ENCODE measurements at regions not wholly inside any gene's neighbourhood (a gene's known extent, or its start where the extent isn't known, plus 50 kb on each side); places are given as distances from the start of the nearest gene placed in this dataset.
A peak's percentile ranks its signal among the peaks of the same experiment; 100 is the strongest.

DNA sequence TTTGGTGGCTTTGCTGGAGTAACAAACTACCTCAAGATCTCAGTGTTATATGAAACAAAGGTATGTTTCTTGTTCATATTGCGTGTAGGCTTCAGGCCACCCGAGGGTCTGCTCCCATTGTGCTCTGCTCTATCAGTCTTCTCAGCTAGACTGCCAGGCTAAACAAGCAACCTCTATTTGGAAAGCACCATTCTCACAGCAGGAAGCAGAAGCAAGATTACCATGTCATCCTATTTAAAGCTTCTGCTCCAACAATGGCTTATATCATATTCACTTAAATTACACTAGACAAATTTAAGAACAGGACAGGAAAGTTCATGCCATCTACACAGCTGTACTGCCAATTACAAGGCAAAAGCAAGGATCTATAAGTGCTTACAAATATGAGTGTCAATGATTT is 385.8 kb downstream of the PPARGC1A start:
- no peaks in the 10 kb centered on the region for H3K79me2 ChIP-seq (replicated peaks; ENCODE audit: insufficient read depth, low read length)
- H3K4me2 ChIP-seq (ENCODE audit: low read length): peak overlapping the region; percentile 67
- H3F3A ChIP-seq (ENCODE audit: insufficient read depth, low read length, poor library complexity, severe bottlenecking): no peaks in the 10 kb centered on the region
- no peaks in the 10 kb centered on the region for H4K20me1 ChIP-seq (ENCODE audit: insufficient read depth)
- TF ChIP-seq, protein P1, sequence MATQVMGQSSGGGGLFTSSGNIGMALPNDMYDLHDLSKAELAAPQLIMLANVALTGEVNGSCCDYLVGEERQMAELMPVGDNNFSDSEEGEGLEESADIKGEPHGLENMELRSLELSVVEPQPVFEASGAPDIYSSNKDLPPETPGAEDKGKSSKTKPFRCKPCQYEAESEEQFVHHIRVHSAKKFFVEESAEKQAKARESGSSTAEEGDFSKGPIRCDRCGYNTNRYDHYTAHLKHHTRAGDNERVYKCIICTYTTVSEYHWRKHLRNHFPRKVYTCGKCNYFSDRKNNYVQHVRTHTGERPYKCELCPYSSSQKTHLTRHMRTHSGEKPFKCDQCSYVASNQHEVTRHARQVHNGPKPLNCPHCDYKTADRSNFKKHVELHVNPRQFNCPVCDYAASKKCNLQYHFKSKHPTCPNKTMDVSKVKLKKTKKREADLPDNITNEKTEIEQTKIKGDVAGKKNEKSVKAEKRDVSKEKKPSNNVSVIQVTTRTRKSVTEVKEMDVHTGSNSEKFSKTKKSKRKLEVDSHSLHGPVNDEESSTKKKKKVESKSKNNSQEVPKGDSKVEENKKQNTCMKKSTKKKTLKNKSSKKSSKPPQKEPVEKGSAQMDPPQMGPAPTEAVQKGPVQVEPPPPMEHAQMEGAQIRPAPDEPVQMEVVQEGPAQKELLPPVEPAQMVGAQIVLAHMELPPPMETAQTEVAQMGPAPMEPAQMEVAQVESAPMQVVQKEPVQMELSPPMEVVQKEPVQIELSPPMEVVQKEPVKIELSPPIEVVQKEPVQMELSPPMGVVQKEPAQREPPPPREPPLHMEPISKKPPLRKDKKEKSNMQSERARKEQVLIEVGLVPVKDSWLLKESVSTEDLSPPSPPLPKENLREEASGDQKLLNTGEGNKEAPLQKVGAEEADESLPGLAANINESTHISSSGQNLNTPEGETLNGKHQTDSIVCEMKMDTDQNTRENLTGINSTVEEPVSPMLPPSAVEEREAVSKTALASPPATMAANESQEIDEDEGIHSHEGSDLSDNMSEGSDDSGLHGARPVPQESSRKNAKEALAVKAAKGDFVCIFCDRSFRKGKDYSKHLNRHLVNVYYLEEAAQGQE (IDR thresholded peaks at IDR 0.05; ENCODE audit: borderline replicate concordance): peak; percentile 60
- TF ChIP-seq SMC3 (conservative IDR thresholded peaks at IDR 0.05; ENCODE audit: poor library complexity): peak; percentile 38
- TF ChIP-seq RAD21 (conservative IDR thresholded peaks at IDR 0.05): peak; percentile 47
- TF ChIP-seq MXI1 (conservative IDR thresholded peaks at IDR 0.05; ENCODE audit: poor library complexity, severe bottlenecking): no peak
- peak; percentile 91 for TF ChIP-seq POLR2AphosphoS5 (IDR thresholded peaks at IDR 0.05)
- TF ChIP-seq EZH2 (IDR thresholded peaks at IDR 0.05; ENCODE audit: borderline replicate concordance, insufficient read depth, low read length, poor library complexity, severe bottlenecking): no peak
- TF ChIP-seq EP300 (conservative IDR thresholded peaks at IDR 0.05; ENCODE audit: poor library complexity, severe bottlenecking): peak; percentile 92
- TF ChIP-seq, protein P2, sequence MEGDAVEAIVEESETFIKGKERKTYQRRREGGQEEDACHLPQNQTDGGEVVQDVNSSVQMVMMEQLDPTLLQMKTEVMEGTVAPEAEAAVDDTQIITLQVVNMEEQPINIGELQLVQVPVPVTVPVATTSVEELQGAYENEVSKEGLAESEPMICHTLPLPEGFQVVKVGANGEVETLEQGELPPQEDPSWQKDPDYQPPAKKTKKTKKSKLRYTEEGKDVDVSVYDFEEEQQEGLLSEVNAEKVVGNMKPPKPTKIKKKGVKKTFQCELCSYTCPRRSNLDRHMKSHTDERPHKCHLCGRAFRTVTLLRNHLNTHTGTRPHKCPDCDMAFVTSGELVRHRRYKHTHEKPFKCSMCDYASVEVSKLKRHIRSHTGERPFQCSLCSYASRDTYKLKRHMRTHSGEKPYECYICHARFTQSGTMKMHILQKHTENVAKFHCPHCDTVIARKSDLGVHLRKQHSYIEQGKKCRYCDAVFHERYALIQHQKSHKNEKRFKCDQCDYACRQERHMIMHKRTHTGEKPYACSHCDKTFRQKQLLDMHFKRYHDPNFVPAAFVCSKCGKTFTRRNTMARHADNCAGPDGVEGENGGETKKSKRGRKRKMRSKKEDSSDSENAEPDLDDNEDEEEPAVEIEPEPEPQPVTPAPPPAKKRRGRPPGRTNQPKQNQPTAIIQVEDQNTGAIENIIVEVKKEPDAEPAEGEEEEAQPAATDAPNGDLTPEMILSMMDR (IDR thresholded peaks at IDR 0.05; ENCODE audit: poor library complexity, severe bottlenecking): no peak
- TF ChIP-seq TAF1 (IDR thresholded peaks at IDR 0.05; ENCODE audit: low read depth): no peak
- no peak overlapping the region for H2AFZ ChIP-seq (ENCODE audit: low read depth, low read length)
- H3K27me3 ChIP-seq (ENCODE audit: insufficient read depth, low read depth, low read length): no peaks in the 10 kb centered on the region
- peak overlapping the region; percentile 38 for H3K9ac ChIP-seq (ENCODE audit: low read length)
- H3K36me3 ChIP-seq (ENCODE audit: insufficient read depth, low read length): no peaks in the 10 kb centered on the region
- peak overlapping the region; percentile 23 for H3K4me3 ChIP-seq (ENCODE audit: low read length)
- no peaks in the 10 kb centered on the region for H3K9me3 ChIP-seq (ENCODE audit: low read length)
- peak overlapping the region; percentile 67 for H3K27ac ChIP-seq (ENCODE audit: low read length)
- H3K9me2 ChIP-seq (ENCODE audit: insufficient read depth, low read length): no peaks in the 10 kb centered on the region

DNA sequence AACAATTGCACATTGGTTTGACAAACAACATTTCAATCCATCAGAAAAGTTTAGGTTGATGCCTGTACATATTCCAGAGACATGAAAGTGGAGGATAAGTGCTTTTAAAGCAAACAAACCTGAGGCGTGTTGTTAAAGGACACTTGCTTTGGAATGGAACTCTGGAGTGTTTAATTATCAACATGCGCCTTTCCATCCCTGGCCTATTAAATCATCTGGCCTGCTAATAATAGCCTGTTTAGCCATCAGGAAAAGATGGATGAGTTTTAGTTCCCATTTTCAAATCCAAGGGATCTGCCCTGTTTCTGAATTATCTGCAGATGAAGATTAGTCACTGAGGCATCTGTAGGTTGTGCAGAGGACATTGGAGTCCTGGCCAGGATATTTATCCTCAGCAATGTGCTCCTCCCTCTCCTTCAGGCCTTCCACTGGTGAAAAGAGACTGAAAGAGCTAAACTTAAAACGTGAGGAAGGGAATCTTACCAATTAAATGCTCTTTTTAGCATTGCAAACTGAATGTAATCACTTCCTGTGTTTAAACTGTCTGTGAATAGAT is 388.9 kb downstream of the PPARGC1A start:
- H3K9me2 ChIP-seq (ENCODE audit: insufficient read depth, low read length): no peaks in the 10 kb centered on the region
- H3K4me3 ChIP-seq (ENCODE audit: low read length): no peak overlapping the region
- no peaks in the 10 kb centered on the region for H3K9me3 ChIP-seq (ENCODE audit: low read length)
- no peak for TF ChIP-seq SMC3 (conservative IDR thresholded peaks at IDR 0.05; ENCODE audit: poor library complexity)
- TF ChIP-seq, protein P2 (IDR thresholded peaks at IDR 0.05; ENCODE audit: poor library complexity, severe bottlenecking): no peak
- TF ChIP-seq EZH2 (IDR thresholded peaks at IDR 0.05; ENCODE audit: borderline replicate concordance, insufficient read depth, low read length, poor library complexity, severe bottlenecking): no peak
- TF ChIP-seq EP300 (conservative IDR thresholded peaks at IDR 0.05; ENCODE audit: poor library complexity, severe bottlenecking): no peak
- TF ChIP-seq, protein P1 (IDR thresholded peaks at IDR 0.05; ENCODE audit: borderline replicate concordance): no peak
- no peak for TF ChIP-seq RAD21 (conservative IDR thresholded peaks at IDR 0.05)
- TF ChIP-seq TAF1 (IDR thresholded peaks at IDR 0.05; ENCODE audit: low read depth): no peak
- no peak for TF ChIP-seq MXI1 (conservative IDR thresholded peaks at IDR 0.05; ENCODE audit: poor library complexity, severe bottlenecking)
- TF ChIP-seq POLR2AphosphoS5 (IDR thresholded peaks at IDR 0.05): no peak
- H3K4me2 ChIP-seq (ENCODE audit: low read length): no peak overlapping the region
- H4K20me1 ChIP-seq (ENCODE audit: insufficient read depth): no peaks in the 10 kb centered on the region
- no peak overlapping the region for H2AFZ ChIP-seq (ENCODE audit: low read depth, low read length)
- no peaks in the 10 kb centered on the region for H3K36me3 ChIP-seq (ENCODE audit: insufficient read depth, low read length)
- H3F3A ChIP-seq (ENCODE audit: insufficient read depth, low read length, poor library complexity, severe bottlenecking): no peaks in the 10 kb centered on the region
- H3K27me3 ChIP-seq (ENCODE audit: insufficient read depth, low read depth, low read length): no peaks in the 10 kb centered on the region
- H3K27ac ChIP-seq (ENCODE audit: low read length): no peak overlapping the region
- no peaks in the 10 kb centered on the region for H3K79me2 ChIP-seq (replicated peaks; ENCODE audit: insufficient read depth, low read length)
- no peak overlapping the region for H3K9ac ChIP-seq (ENCODE audit: low read length)

All from neural cell (in vitro differentiated cells).